Loucy (cell line): ENCODE measurements at regions not wholly inside any gene's neighbourhood (a gene's known extent, or its start where the extent isn't known, plus 50 kb on each side); places are given as distances from the start of the nearest gene placed in this dataset.

Source experiments
- H2AFZ ChIP-seq: fragments of 200-600 bp; sonication (generic); 2 replicates; pipeline ENCODE4 v1.6.0; 2016; ENCODE audit warnings: antibody characterized with exemption, mild to moderate bottlenecking, low read length, moderate library complexity
- H3F3A ChIP-seq: fragments of 200-600 bp; 2 replicates; pipeline ENCODE4 v1.6.0; 2016; ENCODE audit warnings: antibody characterized with exemption, low read depth, mild to moderate bottlenecking
- H3K27me3 ChIP-seq: fragments of 200-600 bp; sonication (generic); 2 replicates; pipeline ENCODE4 v1.6.1; 2014; ENCODE audit warnings: low read length, mild to moderate bottlenecking; ENCODE audit not compliant: insufficient read depth, poor library complexity, severe bottlenecking
- H3K36me3 ChIP-seq: fragments of 200-600 bp; sonication (generic); 2 replicates; pipeline ENCODE4 v1.6.1; 2016; ENCODE audit warnings: low read length; ENCODE audit not compliant: insufficient read depth
- H3K4me1 ChIP-seq: fragments of 200-600 bp; sonication (generic); 2 replicates; pipeline ENCODE4 v1.5.1; 2014; ENCODE audit warnings: low read length, mild to moderate bottlenecking; ENCODE audit not compliant: insufficient read depth, poor library complexity, severe bottlenecking
- H3K4me2 ChIP-seq: fragments of 200-600 bp; sonication (generic); 2 replicates; pipeline ENCODE4 v1.6.0; 2014; ENCODE audit warnings: antibody characterized with exemption, low read length, low read depth, mild to moderate bottlenecking; ENCODE audit not compliant: poor library complexity, severe bottlenecking
- H3K4me3 ChIP-seq: fragments of 200-600 bp; sonication (generic); 2 replicates; pipeline ENCODE4 v1.5.1; 2014; ENCODE audit warnings: low read length, mild to moderate bottlenecking, mixed read lengths; ENCODE audit not compliant: poor library complexity, severe bottlenecking
- H3K79me2 ChIP-seq: fragments of 200-600 bp; sonication (generic); 2 replicates; pipeline ENCODE4 v1.6.1; 2014; ENCODE audit warnings: low read length; ENCODE audit not compliant: insufficient read depth
- H3K9ac ChIP-seq: fragments of 200-600 bp; sonication (generic); 2 replicates; pipeline ENCODE4 v1.6.0; 2014; ENCODE audit warnings: mild to moderate bottlenecking, low read depth, low read length, moderate library complexity; ENCODE audit not compliant: poor library complexity, severe bottlenecking
- H3K9me2 ChIP-seq: fragments of 200-600 bp; sonication (generic); replicated peaks from 2 replicates; pipeline ENCODE4 v1.6.1; 2016; ENCODE audit warnings: low read depth, low read length, mixed read lengths
- H3K9me3 ChIP-seq: fragments of 200-600 bp; sonication (generic); 2 replicates; pipeline ENCODE4 v1.6.1; 2014; ENCODE audit warnings: mild to moderate bottlenecking, antibody characterized with exemption, low read length, low read depth; ENCODE audit not compliant: insufficient read depth
- H4K20me1 ChIP-seq: fragments of 200-600 bp; sonication (generic); 2 replicates; pipeline ENCODE4 v1.6.0; 2014; ENCODE audit warnings: antibody characterized with exemption, low read length, mild to moderate bottlenecking; ENCODE audit not compliant: insufficient read depth, poor library complexity, severe bottlenecking
- CTCF ChIP-seq: fragments of 200-600 bp; sonication (generic); conservative IDR thresholded peaks from 2 replicates; pipeline ENCODE4 v1.5.1; 2014; ENCODE audit warnings: mild to moderate bottlenecking, antibody characterized with exemption, low read length
- EZH2phosphoT487 ChIP-seq: fragments of 200-600 bp; IDR thresholded peaks from 2 replicates; pipeline ENCODE4 v1.6.1; 2018; ENCODE audit warnings: antibody characterized with exemption, mild to moderate bottlenecking, moderate library complexity, borderline replicate concordance

- H3K9me2 ChIP-seq, result no peaks in the 10 kb centered on the region
- no peaks in the 10 kb centered on the region for H3K27me3 ChIP-seq
- H3K4me3 ChIP-seq, result no peak overlapping the region
- H3K9ac ChIP-seq, result no peak overlapping the region
- no peaks in the 10 kb centered on the region for H3K79me2 ChIP-seq
- H3K4me1 ChIP-seq, result no peaks in the 10 kb centered on the region
- H3K9me3 ChIP-seq, result no peaks in the 10 kb centered on the region
- no peak overlapping the region for H3K4me2 ChIP-seq
- no peaks in the 10 kb centered on the region for H3F3A ChIP-seq
- TF ChIP-seq CTCF, result no peak
- TF ChIP-seq EZH2phosphoT487, result no peak
- no peaks in the 10 kb centered on the region for H3K36me3 ChIP-seq
- H2AFZ ChIP-seq, result no peak overlapping the region
- H4K20me1 ChIP-seq, result no peaks in the 10 kb centered on the region
Observed at GRCh38 chr3:127093312-127093711, 99.6 kb upstream of the PRR23E start.

DNA sequence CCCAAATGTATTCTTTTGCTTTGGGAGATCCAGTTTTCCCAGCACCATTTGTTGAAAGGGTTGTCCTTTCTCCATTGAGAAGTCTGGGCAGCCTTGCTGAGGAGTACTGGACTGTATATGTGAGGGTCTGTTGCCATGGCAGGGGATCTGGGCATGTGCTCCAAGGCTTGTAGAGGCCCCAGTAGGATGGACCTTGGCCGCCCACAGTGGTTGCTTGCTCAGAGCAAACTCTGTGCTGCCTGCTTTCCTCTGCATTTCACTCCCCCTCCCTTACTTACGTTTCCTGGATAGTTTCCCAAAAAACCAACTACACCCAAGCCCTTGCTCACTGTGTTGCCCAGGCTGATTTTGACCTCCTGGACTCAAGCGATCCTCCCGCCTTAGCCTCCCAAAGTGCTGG, 97.2 kb upstream of the PRR23E start:
- Histone ChIP-seq H3F3A (no peaks in the 10 kb centered on the region), H2AFZ (no peak overlapping the region), H3K79me2 (no peaks in the 10 kb centered on the region), H3K9ac (no peak overlapping the region), H3K9me2 (no peaks in the 10 kb centered on the region), H3K36me3 (no peaks in the 10 kb centered on the region), H3K9me3 (no peaks in the 10 kb centered on the region), H3K4me3 (no peak overlapping the region), H3K4me2 (no peak overlapping the region), H4K20me1 (no peaks in the 10 kb centered on the region), H3K4me1 (no peaks in the 10 kb centered on the region), H3K27me3 (no peaks in the 10 kb centered on the region)
- TF ChIP-seq EZH2phosphoT487 (no peak), CTCF (no peak)

DNA sequence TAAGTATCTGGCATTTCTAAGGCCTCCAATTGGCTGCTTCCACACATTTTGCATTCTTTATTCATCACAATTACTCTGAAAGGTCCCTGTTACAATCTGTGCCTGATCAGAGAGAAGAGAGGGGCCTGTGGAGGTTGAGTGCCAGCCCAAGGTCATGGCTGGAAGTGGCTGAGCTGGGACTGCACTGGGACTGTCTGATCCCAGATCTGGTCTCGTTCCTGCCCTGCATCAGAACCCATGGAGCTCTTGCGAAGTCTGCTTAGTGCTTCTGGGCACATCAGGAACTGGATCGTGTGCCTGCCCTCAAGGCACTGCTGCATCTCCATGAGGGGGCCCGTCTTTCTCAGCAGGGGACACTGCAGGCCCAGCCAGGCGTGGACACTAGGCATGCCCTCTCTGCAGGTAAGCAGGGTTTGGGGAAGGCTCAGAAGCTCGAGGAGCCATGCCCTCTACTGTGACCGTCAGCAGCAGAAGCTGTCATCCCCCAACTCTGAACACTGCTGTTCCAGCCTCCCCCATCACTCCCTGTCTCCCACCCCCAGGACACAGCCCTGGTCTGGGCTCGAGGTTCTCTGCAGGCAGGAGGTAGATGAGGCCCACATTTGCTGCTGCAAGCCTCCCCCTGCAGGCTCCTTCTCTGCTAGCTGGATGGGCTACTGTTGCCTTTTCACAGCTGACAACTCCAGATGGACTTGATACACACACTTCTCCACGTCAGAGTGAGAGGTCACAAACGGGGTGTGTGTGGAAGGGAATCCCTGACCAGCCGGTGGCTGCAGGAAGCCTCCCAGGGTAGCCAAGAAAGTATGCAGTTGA, 96.5 kb upstream of the PRR23E start:
- Histone ChIP-seq H3K9ac (no peak overlapping the region), H2AFZ (no peak overlapping the region), H3K4me3 (no peak overlapping the region), H3K9me3 (no peaks in the 10 kb centered on the region), H3K36me3 (no peaks in the 10 kb centered on the region), H4K20me1 (no peaks in the 10 kb centered on the region), H3K79me2 (no peaks in the 10 kb centered on the region), H3F3A (no peaks in the 10 kb centered on the region), H3K27me3 (no peaks in the 10 kb centered on the region), H3K4me1 (no peaks in the 10 kb centered on the region), H3K9me2 (no peaks in the 10 kb centered on the region), H3K4me2 (no peak overlapping the region)
- no peak for TF ChIP-seq EZH2phosphoT487
- no peak for TF ChIP-seq CTCF
